Heart right ventricle (tissue), 16 donors: ENCODE measurements at regions not wholly inside any gene's neighbourhood (a gene's known extent, or its start where the extent isn't known, plus 50 kb on each side); places are given as distances from the start of the nearest gene placed in this dataset.
"Not testable (repeated sequence)": the region's sequence is repeated elsewhere in the genome, so short reads cannot be mapped to it uniquely, and the experiment has no call there.

Source experiments
- ATAC-seq, 8 donors: fragments of 200-7000 bp; cut with Tn5 transposase; one replicate each; pipeline ENCODE4 v1.9.1; 2020; ENCODE audit warnings: mild to moderate bottlenecking in 8 of 8, moderate library complexity in 8 of 8, moderate number of reproducible peaks in 1 of 8
- DNase-seq, 2 donors: peaks; one replicate each; pipeline ENCODE4 v3.0.0-alpha.2; 2020
- H3K27ac ChIP-seq, 10 donors: fragments of 200-600 bp; sonication (generic) in 2 of 10; one replicate each; pipeline versions ENCODE4 v1.5.0 to v1.8.0; 2020 to 2022; ENCODE audit warnings: mild to moderate bottlenecking in 3 of 10
- H3K27me3 ChIP-seq, 7 donors: fragments of 200-600 bp; one replicate each; pipeline ENCODE4 v1.8.0; 2021 to 2022; ENCODE audit warnings: mild to moderate bottlenecking in 2 of 7
- H3K36me3 ChIP-seq, 9 donors: fragments of 200-600 bp; sonication (generic) in 1 of 9; one replicate each; pipeline versions ENCODE4 v1.5.0 to v1.8.0; 2020 to 2022; ENCODE audit warnings: mild to moderate bottlenecking in 2 of 9
- H3K4me1 ChIP-seq, 9 donors: fragments of 200-600 bp; sonication (generic) in 1 of 9; one replicate each; pipeline versions ENCODE4 v1.5.0 to v1.8.0; 2020 to 2022; ENCODE audit warnings: mild to moderate bottlenecking in 4 of 9
- H3K4me3 ChIP-seq, 10 donors: fragments of 200-600 bp; sonication (generic) in 2 of 10; one replicate each; pipeline versions ENCODE4 v1.5.0 to v1.8.0; 2020 to 2022; ENCODE audit warnings: mild to moderate bottlenecking in 7 of 10, moderate library complexity in 2 of 10
- H3K9me3 ChIP-seq, 11 donors: fragments of 200-600 bp in 10 of 11; sonication (generic) in 2 of 11; one replicate each; pipeline versions ENCODE4 v1.5.0 to v1.8.0; 2013 to 2022; ENCODE audit warnings: mild to moderate bottlenecking in 2 of 11, control low read depth in 1 of 11, moderate library complexity in 1 of 11
- WGBS, 2 donors: extraction: QIAGEN DNeasy Blood & Tissue Kit; methylation state at CpG; one replicate each; pipeline ENCODE4 v1.1.7; 2013; ENCODE audit warnings: inconsistent platforms in 1 of 2; 5-methylcytosine and 5-hydroxymethylcytosine counted together
- intact Hi-C, 10 donors: fragments of 100-400 bp; cut with DNase I; formaldehyde crosslinking; loops; one replicate each; pipeline versions ENCODE4 v1.11.1 to v1.14.2; 2022
- TF ChIP-seq, protein P1 (sequence below), 9 donors: fragments of 200-600 bp; sonication (generic) in 2 of 9; IDR thresholded peaks; one replicate each; pipeline versions ENCODE4 v1.5.0 to v1.8.0; 2021 to 2022; ENCODE audit warnings: antibody characterized with exemption in 9 of 9, mild to moderate bottlenecking in 5 of 9, moderate library complexity in 1 of 9
- donor health status: Arrhythmogenic right ventricular cardiomyopathy.
- donor health status: ischemic (EF 13 %, LVEDD 7.1; RV severe dilation, severe dysfunction).
- donor health status: healthy with polysubstance abuse.
- donor health status: DM: no; HTN: yes; CAD: no.
- donor health status: DM: no; HTN: no; CAD: no.
- donor health status: ischemic (EF 25% LVEDD 6.9; RV normal size, moderate dysfunction).
- donor health status: ischemic (EF 25% LVEDD 5.7; RV mildly dilated, moderate dysfunction).
- donor health status: healthy.
- donor health status: DM: yes; HTN: yes; CAD: no.
- donor health status: Ischemic cardiomyopathy.
- donor health status: ischemic (EF 35%, LVEDD 5.7; RV mildly dilated, moderate dysfunction).
- donor health status: nonischemic (EF 11% LVEDD 7.7; RV severe dilation, severe dysfunction).
- donor health status: DM: yes; HTN: yes; CAD: no.
- donor health status: PGD.
- donor health status: ischemic (EF 29% LVEDD 5.4; RV normal size, mild dysfunction).
- donor health status: nonischemic (EF 23%, LVEDD 6.1; RV moderate dilation, normal function).

- Histone ChIP-seq H3K27me3 (peaks cover 0 to 10% (median 0%) of the 10 kb centered on the region in 7 donors), H3K36me3 (no peaks in the 10 kb centered on the region), H3K27ac (no peak overlapping the region), H3K9me3 (no peaks in the 10 kb centered on the region), H3K4me3 (no peak overlapping the region), H3K4me1 (no peaks in the 10 kb centered on the region)
- intact Hi-C loops: no loop called here
- WGBS, 2 donors: 81 to 92% methylated on average over 3 of the region's 3 CpGs
- DNase-seq (no peak), ATAC-seq (no peak)
- TF ChIP-seq, protein P1, sequence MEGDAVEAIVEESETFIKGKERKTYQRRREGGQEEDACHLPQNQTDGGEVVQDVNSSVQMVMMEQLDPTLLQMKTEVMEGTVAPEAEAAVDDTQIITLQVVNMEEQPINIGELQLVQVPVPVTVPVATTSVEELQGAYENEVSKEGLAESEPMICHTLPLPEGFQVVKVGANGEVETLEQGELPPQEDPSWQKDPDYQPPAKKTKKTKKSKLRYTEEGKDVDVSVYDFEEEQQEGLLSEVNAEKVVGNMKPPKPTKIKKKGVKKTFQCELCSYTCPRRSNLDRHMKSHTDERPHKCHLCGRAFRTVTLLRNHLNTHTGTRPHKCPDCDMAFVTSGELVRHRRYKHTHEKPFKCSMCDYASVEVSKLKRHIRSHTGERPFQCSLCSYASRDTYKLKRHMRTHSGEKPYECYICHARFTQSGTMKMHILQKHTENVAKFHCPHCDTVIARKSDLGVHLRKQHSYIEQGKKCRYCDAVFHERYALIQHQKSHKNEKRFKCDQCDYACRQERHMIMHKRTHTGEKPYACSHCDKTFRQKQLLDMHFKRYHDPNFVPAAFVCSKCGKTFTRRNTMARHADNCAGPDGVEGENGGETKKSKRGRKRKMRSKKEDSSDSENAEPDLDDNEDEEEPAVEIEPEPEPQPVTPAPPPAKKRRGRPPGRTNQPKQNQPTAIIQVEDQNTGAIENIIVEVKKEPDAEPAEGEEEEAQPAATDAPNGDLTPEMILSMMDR (IDR thresholded peaks at IDR 0.05): no peak
Observed at GRCh38 chr6:141932685-141933084, 200.0 kb upstream of the GJE1 start.

DNA sequence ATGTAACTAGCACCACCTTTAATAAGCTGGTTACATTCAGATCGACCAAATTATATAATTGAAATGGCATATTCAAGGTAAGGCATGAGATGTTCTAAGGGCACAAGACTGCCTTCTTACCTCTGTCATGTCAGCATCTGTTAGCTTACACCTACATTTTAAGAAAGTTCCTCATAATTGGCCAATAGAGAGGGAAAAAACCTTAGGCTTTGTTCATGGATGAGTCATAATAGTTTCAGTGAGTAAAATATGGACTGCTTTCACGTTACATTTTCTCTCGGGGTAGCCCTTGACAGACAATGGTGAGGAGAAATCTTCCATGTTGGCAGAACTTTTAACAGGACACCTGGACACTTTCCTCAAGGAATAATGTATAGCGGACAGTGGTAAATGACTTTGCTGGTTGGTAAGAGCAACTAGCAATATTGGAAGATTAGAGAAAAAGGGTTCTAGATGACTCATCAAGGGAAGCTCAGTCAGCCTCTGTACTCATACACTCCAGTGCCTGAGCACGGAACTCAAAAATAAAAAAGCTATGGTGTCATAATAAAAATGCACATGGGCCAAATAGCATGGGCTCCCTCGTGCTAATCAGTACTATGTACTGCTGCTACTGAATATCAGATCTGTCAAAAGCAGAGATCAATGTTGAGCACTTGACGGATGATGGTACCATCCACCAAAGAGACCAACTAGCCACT, 206.4 kb upstream of the GJE1 start:
- H3K27ac ChIP-seq, ATAC-seq, H3K9me3 ChIP-seq, H3K36me3 ChIP-seq, H3K4me1 ChIP-seq, H3K27me3 ChIP-seq, DNase-seq, intact Hi-C loops, H3K4me3 ChIP-seq: not testable (repeated sequence)
- 72 to 85% methylated on average over 4 of the region's 7 CpGs for WGBS, 2 donors

GRCh38 chr6:141925001-141925400, 207.7 kb upstream of the GJE1 start:
- DNase-seq (no peak), ATAC-seq (no peak)
- H3K27ac ChIP-seq: no peak overlapping the region
- intact Hi-C loops: no loop called here
- H3K36me3 ChIP-seq: no peaks in the 10 kb centered on the region
- no peaks in the 10 kb centered on the region for H3K4me1 ChIP-seq
- no peak overlapping the region for H3K4me3 ChIP-seq
- no peaks in the 10 kb centered on the region for H3K27me3 ChIP-seq
- TF ChIP-seq, protein P1 (IDR thresholded peaks at IDR 0.05): no peak
- H3K9me3 ChIP-seq: peaks cover 0 to 7% (median 0%) of the 10 kb centered on the region in 11 donors

- DNase-seq (no peak), ATAC-seq (no peak)
- Histone ChIP-seq H3K36me3 (no peaks in the 10 kb centered on the region), H3K4me1 (no peaks in the 10 kb centered on the region), H3K4me3 (no peak overlapping the region), H3K27me3 (no peaks in the 10 kb centered on the region), H3K27ac (no peak overlapping the region), H3K9me3 (peaks cover 0 to 7% (median 0%) of the 10 kb centered on the region in 11 donors)
- 85% methylated on average over 2 of the region's 2 CpGs for WGBS, 2 donors
- intact Hi-C loops: no loop called here
- TF ChIP-seq, protein P1 (IDR thresholded peaks at IDR 0.05): no peak
Observed at GRCh38 chr6:141922898-141923297, 209.8 kb upstream of the GJE1 start.

GRCh38 chr6:141916682-141917505, 215.8 kb upstream of the GJE1 start:
- H3K4me3 ChIP-seq, H3K27me3 ChIP-seq, H3K36me3 ChIP-seq, H3K9me3 ChIP-seq, DNase-seq, ATAC-seq, H3K4me1 ChIP-seq, H3K27ac ChIP-seq, intact Hi-C loops: not testable (repeated sequence)
- WGBS, 2 donors: 89% methylated on average over 24 to 28 of the region's 30 CpGs
